Spleen (tissue), 11 donors: ENCODE measurements at regions not wholly inside any gene's neighbourhood (a gene's known extent, or its start where the extent isn't known, plus 50 kb on each side); places are given as distances from the start of the nearest gene placed in this dataset.
"Not testable (repeated sequence)": the region's sequence is repeated elsewhere in the genome, so short reads cannot be mapped to it uniquely, and the experiment has no call there.

Experiments
- DNase-seq: peaks from one replicate; pipeline ENCODE4 v3.0.0-alpha.2; 2020
- H3K27ac ChIP-seq, 8 donors: fragments of 200-600 bp; sonication (generic) in 7 of 8; 1 replicate in 4 of 8; 2 replicates in 4 of 8; pipeline versions ENCODE4 v1.5.0 to v1.8.0; 2016 to 2021; ENCODE audit warnings: inconsistent platforms in 4 of 8, mild to moderate bottlenecking in 4 of 8, moderate library complexity in 1 of 8
- H3K27me3 ChIP-seq, 7 donors: fragments of 200-600 bp; sonication (generic) in 6 of 7; replicated peaks in 1 of 7; 1 replicate in 4 of 7; 2 replicates in 3 of 7; pipeline versions ENCODE4 v1.5.0 to v1.8.0; 2016 to 2021; ENCODE audit warnings: inconsistent platforms in 3 of 7, mild to moderate bottlenecking in 1 of 7
- H3K36me3 ChIP-seq, 6 donors: fragments of 200-600 bp; sonication (generic) in 5 of 6; 1 replicate in 4 of 6; 2 replicates in 2 of 6; pipeline versions ENCODE4 v1.5.0 to v1.8.0; 2016 to 2021; ENCODE audit warnings: inconsistent platforms in 2 of 6
- H3K4me1 ChIP-seq, 6 donors: fragments of 200-600 bp; sonication (generic) in 5 of 6; 1 replicate in 3 of 6; 2 replicates in 3 of 6; pipeline versions ENCODE4 v1.5.0 to v1.8.0; 2016 to 2021; ENCODE audit warnings: inconsistent platforms in 3 of 6
- H3K4me3 ChIP-seq, 8 donors: fragments of 200-600 bp; sonication (generic) in 7 of 8; 1 replicate in 4 of 8; 2 replicates in 4 of 8; pipeline versions ENCODE4 v1.5.0 to v1.8.0; 2016 to 2021; ENCODE audit warnings: inconsistent platforms in 4 of 8, mild to moderate bottlenecking in 4 of 8, moderate library complexity in 2 of 8
- H3K9me3 ChIP-seq, 8 donors: fragments of 200-600 bp; sonication (generic) in 7 of 8; 1 replicate in 4 of 8; 2 replicates in 4 of 8; pipeline versions ENCODE4 v1.5.0 to v1.8.0; 2016 to 2021; ENCODE audit warnings: inconsistent platforms in 4 of 8
- CTCF ChIP-seq, 11 experiments: fragments of 200-600 bp in 7 of 11; fragments of 450-650 bp in 4 of 11; sonication (generic) in 4 of 11; IDR thresholded peaks in 8 of 11; conservative IDR thresholded peaks in 3 of 11; 1 replicate in 7 of 11; 2 replicates in 4 of 11; pipeline versions ENCODE4 v1.4.0 to v1.8.0; 2016 to 2021; ENCODE audit warnings: antibody characterized with exemption in 11 of 11, inconsistent platforms in 4 of 11, mild to moderate bottlenecking in 1 of 11
- POLR2A ChIP-seq, 3 donors: fragments of 450-650 bp; IDR thresholded peaks; one replicate each; pipeline ENCODE4 v1.5.1; 2017; ENCODE audit warnings: antibody characterized with exemption in 3 of 3, mild to moderate bottlenecking in 1 of 3
- POLR2AphosphoS5 ChIP-seq, 3 donors: sonication (generic); formaldehyde crosslinking; IDR thresholded peaks; one replicate each; pipeline ENCODE4 v1.5.1; 2017; ENCODE audit warnings: antibody characterized with exemption in 3 of 3
- WGBS, 5 donors: extraction: QIAGEN DNeasy Blood & Tissue Kit in 3 of 5; methylation state at CpG; one replicate each; pipeline versions ENCODE4 v1.1.5 to v1.1.7; 2013 to 2018; 5-methylcytosine and 5-hydroxymethylcytosine counted together
- intact Hi-C: fragments of 100-400 bp; cut with DNase I; formaldehyde crosslinking; loops from one replicate; pipeline ENCODE4 v1.15.0; 2023; ENCODE audit warnings: low total_unique reads
- donor health status: healthy with polysubstance abuse.
- donor health status: DM: no; HTN: no; CAD: no; lungs with moderate emphysema.
- donor health status: DM: no; HTN: no; CAD: no.
- donor health status: Bipolar disorder and iron deficiency.
- donor health status: healthy.
- donor health status: DM: no; HTN: no; CAD: no.
- donor health status: DM: yes; HTN: yes; CAD: no.

GRCh38 chr5:105057001-105057436 is 1494.4 kb upstream of the NUDT12 start:
- 70 to 93% (median 78%) methylated on average over 3 of the region's 3 CpGs for WGBS, 5 donors

GRCh38 chr5:105054406-105054805 is 1491.8 kb upstream of the NUDT12 start:
- no peak for DNase-seq
- Histone ChIP-seq H3K36me3 (no peaks in the 10 kb centered on the region), H3K4me3 (no peak overlapping the region), H3K27ac (no peak overlapping the region), H3K27me3 (no peaks in the 10 kb centered on the region), H3K9me3 (peaks cover 0 to 45% (median 24%) of the 10 kb centered on the region in 8 donors), H3K4me1 (no peaks in the 10 kb centered on the region)
- WGBS, 5 donors, result 53 to 76% (median 70%) methylated on average over 2 of the region's 2 CpGs
- TF ChIP-seq POLR2A (IDR thresholded peaks at IDR 0.05) (no peak), POLR2AphosphoS5 (IDR thresholded peaks at IDR 0.05) (no peak), CTCF (IDR thresholded peaks at IDR 0.05 in 8 of 11, conservative IDR thresholded peaks at IDR 0.05 in 3 of 11) (no peak)
- intact Hi-C loops, result no loop called here

More at GRCh38 chr5:105057001-105057436, 1494.4 kb upstream of the NUDT12 start:
- Histone ChIP-seq H3K27me3 (no peaks in the 10 kb centered on the region), H3K9me3 (peaks cover 0 to 31% (median 13%) of the 10 kb centered on the region in 8 donors), H3K4me1 (no peaks in the 10 kb centered on the region), H3K4me3 (no peak overlapping the region), H3K36me3 (no peaks in the 10 kb centered on the region), H3K27ac (no peak overlapping the region)
- DNase-seq, result peak; percentile 68
- TF ChIP-seq POLR2A (IDR thresholded peaks at IDR 0.05) (no peak), CTCF (IDR thresholded peaks at IDR 0.05 in 8 of 11, conservative IDR thresholded peaks at IDR 0.05 in 3 of 11) (no peak), POLR2AphosphoS5 (IDR thresholded peaks at IDR 0.05) (no peak)
- intact Hi-C loops, result no loop called here

GRCh38 chr5:105042623-105043022 is 1480.0 kb upstream of the NUDT12 start:
- H3K4me3 ChIP-seq, result no peak overlapping the region
- no peak for DNase-seq
- WGBS, 5 donors, result 84 to 98% (median 90%) methylated on average over 2 of the region's 2 CpGs
- intact Hi-C loops, result no loop called here
- H3K4me1 ChIP-seq, result no peaks in the 10 kb centered on the region
- no peaks in the 10 kb centered on the region for H3K36me3 ChIP-seq
- TF ChIP-seq POLR2AphosphoS5 (IDR thresholded peaks at IDR 0.05) (no peak), CTCF (IDR thresholded peaks at IDR 0.05 in 8 of 11, conservative IDR thresholded peaks at IDR 0.05 in 3 of 11) (no peak), POLR2A (IDR thresholded peaks at IDR 0.05) (no peak)
- H3K27ac ChIP-seq, result no peak overlapping the region
- peaks cover 0 to 7% (median 0%) of the 10 kb centered on the region in 8 donors for H3K9me3 ChIP-seq
- no peaks in the 10 kb centered on the region for H3K27me3 ChIP-seq

- DNase-seq, H3K27me3 ChIP-seq, H3K4me3 ChIP-seq, intact Hi-C loops, H3K4me1 ChIP-seq, H3K27ac ChIP-seq, H3K36me3 ChIP-seq: not testable (repeated sequence)
- WGBS, 5 donors, result 67 to 80% (median 74%) methylated on average over 3 of the region's 3 CpGs
- peaks cover 0 to 25% (median 15%) of the 10 kb centered on the region in 8 donors for H3K9me3 ChIP-seq
These were observed 1474.2 kb upstream of the NUDT12 start for GRCh38 chr5:105036814-105037213.

- Histone ChIP-seq H3K4me1 (no peaks in the 10 kb centered on the region), H3K27ac (no peak overlapping the region), H3K36me3 (no peaks in the 10 kb centered on the region), H3K9me3 (peaks cover 0 to 22% (median 15%) of the 10 kb centered on the region in 8 donors), H3K27me3 (no peaks in the 10 kb centered on the region), H3K4me3 (no peak overlapping the region)
- no peak for DNase-seq
- TF ChIP-seq POLR2A (IDR thresholded peaks at IDR 0.05), result no peak
- TF ChIP-seq CTCF (IDR thresholded peaks at IDR 0.05 in 8 of 11, conservative IDR thresholded peaks at IDR 0.05 in 3 of 11), result no peak
- no peak for TF ChIP-seq POLR2AphosphoS5 (IDR thresholded peaks at IDR 0.05)
- intact Hi-C loops, result no loop called here
These were observed 1471.8 kb upstream of the NUDT12 start for GRCh38 chr5:105034401-105034763.
